Epidermal melanocyte (primary cell): ENCODE measurements at regions not wholly inside any gene's neighbourhood (a gene's known extent, or its start where the extent isn't known, plus 50 kb on each side); places are given as distances from the start of the nearest gene placed in this dataset.
A peak's percentile ranks its signal among the peaks of the same experiment; 100 is the strongest.
"Not testable (repeated sequence)": the region's sequence is repeated elsewhere in the genome, so short reads cannot be mapped to it uniquely, and the experiment has no call there.

ENCODE experiments used
- DNase-seq: peaks from one replicate; pipeline ENCODE4 v3.0.0; 2011; ENCODE audit warnings: low spot score; ENCODE audit not compliant: insufficient read length

GRCh38 chr10:6737758-6738111 is 157.7 kb upstream of the PRKCQ start:
- DNase-seq: no peak

GRCh38 chr10:6737080-6737641 is 157.1 kb upstream of the PRKCQ start:
- DNase-seq: no peak

- no peak for DNase-seq
These were observed 154.2 kb upstream of the PRKCQ start for GRCh38 chr10:6734286-6734685.

- no peak for DNase-seq
These were observed 149.8 kb upstream of the PRKCQ start for GRCh38 chr10:6729861-6730344.

GRCh38 chr10:6729071-6729774 is 149.1 kb upstream of the PRKCQ start:
- no peak for DNase-seq

GRCh38 chr10:6726924-6727323 is 146.8 kb upstream of the PRKCQ start:
- DNase-seq: no peak

- DNase-seq: no peak
These were observed 142.5 kb upstream of the PRKCQ start for GRCh38 chr10:6722616-6723004.

GRCh38 chr10:6721964-6722615 is 142.0 kb upstream of the PRKCQ start:
- no peak for DNase-seq

- peak; percentile 78 for DNase-seq
These were observed 141.4 kb upstream of the PRKCQ start for GRCh38 chr10:6721480-6721879.

GRCh38 chr10:6719561-6719960 is 139.5 kb upstream of the PRKCQ start:
- DNase-seq: no peak

- DNase-seq: no peak
These were observed 138.5 kb upstream of the PRKCQ start for GRCh38 chr10:6718550-6718949.

GRCh38 chr10:6716516-6716915 is 136.4 kb upstream of the PRKCQ start:
- no peak for DNase-seq

- DNase-seq: no peak
These were observed 133.6 kb upstream of the PRKCQ start for GRCh38 chr10:6713716-6714115.

GRCh38 chr10:6713120-6713519 is 133.0 kb upstream of the PRKCQ start:
- DNase-seq: no peak

GRCh38 chr10:6711881-6712280 is 131.8 kb upstream of the PRKCQ start:
- no peak for DNase-seq

- DNase-seq: no peak
These were observed 131.3 kb upstream of the PRKCQ start for GRCh38 chr10:6711408-6711841.

GRCh38 chr10:6707352-6707751 is 127.3 kb upstream of the PRKCQ start:
- DNase-seq: no peak

- no peak for DNase-seq
These were observed 126.6 kb upstream of the PRKCQ start for GRCh38 chr10:6706725-6707124.

- no peak for DNase-seq
These were observed 124.8 kb upstream of the PRKCQ start for GRCh38 chr10:6704896-6705295.

GRCh38 chr10:6702833-6703232 is 122.8 kb upstream of the PRKCQ start:
- DNase-seq: not testable (repeated sequence)

GRCh38 chr10:6702030-6702429 is 122.0 kb upstream of the PRKCQ start:
- no peak for DNase-seq

GRCh38 chr10:6701289-6701688 is 121.2 kb upstream of the PRKCQ start:
- no peak for DNase-seq

GRCh38 chr10:6700066-6700465 is 120.0 kb upstream of the PRKCQ start:
- DNase-seq: no peak
